Activated CD8-positive, alpha-beta memory T cell treated with anti-CD3 and anti-CD28 coated beads for 4 hours (primary cell): ENCODE measurements at regions not wholly inside any gene's neighbourhood (a gene's known extent, or its start where the extent isn't known, plus 50 kb on each side); places are given as distances from the start of the nearest gene placed in this dataset.
"Not testable (repeated sequence)": the region's sequence is repeated elsewhere in the genome, so short reads cannot be mapped to it uniquely, and the experiment has no call there.

Experiments
- DNase-seq, 2 donors: peaks; one replicate each; pipeline ENCODE4 v3.0.0-alpha.2; 2020; ENCODE audit warnings: low read depth in 2 of 2

DNA sequence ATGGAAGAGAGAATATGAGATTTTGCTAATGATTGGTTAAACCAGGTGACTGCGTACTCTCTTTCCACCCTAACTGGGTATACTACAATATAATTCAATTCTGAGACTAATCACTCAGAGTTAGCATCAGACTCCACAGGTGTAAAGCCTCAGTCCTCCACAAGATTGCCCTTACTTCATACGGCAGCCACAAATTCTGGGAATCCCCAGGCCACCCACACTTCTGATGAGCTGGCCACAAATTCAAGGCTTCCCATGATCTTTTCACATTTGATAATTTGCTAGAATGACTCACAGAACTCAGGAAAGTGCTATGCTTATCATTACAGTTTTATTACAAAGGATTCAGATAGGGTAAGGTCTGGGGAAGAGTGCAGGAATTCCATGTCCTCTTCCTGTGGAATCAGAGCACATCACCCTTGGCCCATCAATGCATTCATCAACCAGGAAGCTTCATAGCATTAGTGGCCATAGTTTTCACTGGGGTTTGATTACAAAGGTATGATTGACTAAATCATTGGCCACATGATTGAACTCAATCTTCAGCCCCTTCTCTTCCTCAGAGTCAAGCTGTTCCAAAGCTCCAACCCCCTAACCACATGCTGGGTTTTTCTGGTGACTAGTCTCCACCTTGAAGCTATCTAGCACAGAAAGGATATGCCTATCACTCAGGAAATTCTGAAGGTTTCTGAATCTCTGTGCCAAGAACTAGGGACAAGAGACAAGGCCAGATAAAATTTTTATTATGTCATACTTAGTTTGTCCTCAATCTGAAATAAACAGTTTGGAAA, 131.7 kb downstream of the HHIPL2 start:
- no peak for DNase-seq

DNA sequence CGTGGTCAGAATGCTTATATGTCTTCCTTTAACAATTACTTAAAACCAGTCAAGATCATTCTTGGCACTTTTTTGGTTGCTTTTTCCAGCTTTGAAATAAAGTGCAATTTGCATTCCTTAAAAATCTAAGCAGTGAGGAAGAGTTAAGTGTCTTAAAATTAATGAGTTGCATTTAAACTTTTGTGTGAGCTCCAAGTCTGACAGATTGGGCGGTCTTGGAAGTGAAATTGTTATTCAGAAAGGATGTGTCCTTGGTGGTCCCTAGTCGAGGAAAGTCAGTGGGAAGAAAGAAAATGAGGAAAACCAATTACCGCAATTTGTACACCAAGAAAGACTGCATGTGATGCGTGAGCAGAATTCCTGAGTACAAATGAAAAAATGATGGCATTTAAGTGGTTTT, 132.5 kb downstream of the HHIPL2 start:
- no peak for DNase-seq

DNA sequence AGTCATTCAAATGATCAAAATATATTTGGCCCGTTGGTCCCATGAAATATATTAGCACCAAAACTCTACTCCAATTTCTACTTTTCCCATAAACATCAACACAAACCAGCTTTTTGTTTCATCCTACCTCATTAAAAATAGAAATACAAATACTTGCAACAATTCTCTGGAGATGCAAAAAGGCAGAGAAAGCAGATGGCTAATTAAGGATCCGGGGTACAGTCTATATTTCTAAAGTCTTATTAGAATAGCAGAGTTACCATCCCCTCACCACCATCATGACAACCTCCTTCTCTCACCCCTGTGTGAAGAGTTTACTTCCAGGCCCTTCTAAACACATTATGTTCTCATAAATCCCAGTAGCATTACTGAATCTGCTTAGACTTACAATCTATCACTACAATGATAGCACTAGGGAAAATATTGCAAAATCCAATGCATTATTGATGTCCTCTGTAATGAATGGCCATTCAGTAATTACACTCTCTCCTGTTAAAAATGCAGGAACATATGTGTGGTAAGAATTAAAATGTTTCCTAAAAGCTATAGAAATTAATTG, 133.8 kb downstream of the HHIPL2 start:
- DNase-seq = no peak

DNA sequence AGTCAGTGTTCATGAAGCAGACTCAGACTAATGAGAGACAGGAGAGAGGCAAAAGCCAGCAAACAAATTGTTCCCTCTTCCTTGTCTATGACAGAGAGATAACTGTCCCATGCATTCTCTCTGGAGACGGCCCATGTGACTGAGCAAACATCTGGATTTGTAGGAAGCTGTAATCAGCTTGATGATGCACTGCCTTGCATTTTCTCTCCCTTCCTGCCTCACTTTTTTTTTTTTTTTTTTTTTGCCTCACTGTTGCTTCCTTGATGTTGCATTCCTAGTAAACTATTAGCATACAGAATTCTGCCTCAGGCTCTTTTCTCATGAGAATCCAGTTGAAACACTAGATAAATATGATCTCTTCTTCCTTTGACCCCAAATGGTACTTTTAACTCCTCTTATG, 134.5 kb downstream of the HHIPL2 start:
- DNase-seq = no peak

DNA sequence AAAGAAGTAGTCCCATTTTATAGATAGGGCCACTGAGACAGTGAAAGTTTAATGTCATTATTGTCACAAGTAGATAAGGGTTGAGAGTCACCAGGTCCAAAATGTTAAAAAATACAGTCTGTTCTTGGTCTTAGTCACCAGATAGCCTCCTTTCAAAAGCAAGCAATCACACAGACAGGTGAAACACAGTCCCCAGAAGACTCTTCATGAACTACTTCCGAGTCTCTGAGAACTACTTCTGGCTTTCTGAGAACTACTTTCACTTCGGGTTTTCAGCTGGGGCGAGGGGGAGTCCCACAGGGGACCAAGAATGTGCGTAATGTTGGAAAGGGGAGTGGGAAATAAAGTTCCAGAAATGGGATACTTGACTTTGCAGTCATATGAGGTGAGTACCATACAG, 143.2 kb downstream of the HHIPL2 start:
- no peak for DNase-seq

DNA sequence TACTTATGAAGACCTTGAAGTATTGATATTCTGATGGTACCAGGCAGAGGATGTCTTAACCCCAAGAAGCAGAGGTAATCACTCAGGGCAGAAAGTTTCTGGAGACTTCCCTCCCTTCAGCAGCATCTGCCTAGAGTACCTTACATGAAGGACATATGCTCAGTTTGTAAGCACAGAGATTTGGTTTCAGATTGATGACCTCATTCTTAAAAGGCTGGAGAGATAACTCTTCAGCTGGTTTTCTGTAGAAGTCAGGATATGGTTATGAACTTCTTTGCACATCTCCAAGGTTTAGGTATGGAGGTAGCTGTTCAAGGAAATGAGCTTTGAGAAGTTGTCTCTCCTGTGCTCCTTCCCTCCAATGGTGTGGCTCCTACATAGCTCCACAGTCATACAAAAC, 148.7 kb downstream of the HHIPL2 start:
- DNase-seq = no peak

DNA sequence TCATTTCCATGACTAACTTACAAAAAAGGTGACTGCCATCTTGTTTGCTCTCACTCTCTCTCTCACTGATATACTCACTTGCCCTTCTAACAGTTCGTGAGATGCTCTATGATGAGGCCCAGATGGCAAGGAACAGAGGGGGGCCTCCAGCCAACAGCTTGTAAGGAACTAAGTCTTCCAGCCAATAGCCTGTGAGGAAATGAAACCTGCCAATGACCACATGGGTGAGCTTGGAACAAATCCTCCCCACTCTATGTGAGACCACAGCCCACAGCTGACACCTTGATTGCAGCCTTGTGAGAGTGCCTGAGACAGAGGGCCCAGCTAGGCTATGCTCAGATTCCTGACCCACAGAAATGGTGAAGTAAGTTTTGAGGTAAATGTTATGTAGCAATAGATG, 153.7 kb downstream of the HHIPL2 start:
- DNase-seq = no peak

DNA sequence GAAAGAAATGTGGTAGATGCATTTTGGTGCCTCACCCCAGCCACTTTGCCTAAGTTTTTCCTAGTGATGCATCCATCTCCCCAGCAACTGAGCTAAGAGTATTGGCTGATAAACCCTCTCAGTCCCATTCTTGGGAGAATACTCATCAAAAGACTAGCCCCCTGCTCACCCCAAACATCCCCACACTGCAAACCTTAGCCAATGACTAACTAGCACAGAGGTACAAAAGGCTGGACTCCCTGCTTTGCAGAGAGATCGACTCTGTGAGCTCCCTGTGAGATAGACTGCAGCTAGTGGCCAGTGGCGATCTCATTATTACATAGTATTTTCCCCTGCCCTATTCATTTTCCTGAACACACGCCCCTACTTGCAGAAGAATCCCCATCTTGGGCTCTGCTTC, 155.3 kb downstream of the HHIPL2 start:
- DNase-seq = no peak

DNA sequence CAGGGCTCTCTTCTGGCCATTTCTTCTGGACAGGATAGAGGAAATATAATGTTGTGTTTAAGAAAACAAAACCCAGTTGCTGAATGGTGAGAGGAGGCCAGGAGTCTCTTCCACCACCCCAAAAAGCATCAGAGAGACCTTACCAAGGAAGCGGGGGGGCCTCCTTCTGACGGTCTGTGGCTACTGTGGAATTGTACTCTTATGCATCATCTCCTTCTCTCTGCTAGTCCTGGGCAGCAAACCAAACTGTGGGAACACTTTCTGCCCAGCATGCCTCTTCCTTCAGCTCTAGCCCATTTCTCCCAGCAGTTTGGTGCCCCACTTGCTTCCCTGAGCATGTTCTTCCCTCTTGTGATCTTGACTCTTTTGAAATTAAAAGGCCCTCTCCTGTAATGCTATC, 157.7 kb downstream of the HHIPL2 start:
- no peak for DNase-seq

DNA sequence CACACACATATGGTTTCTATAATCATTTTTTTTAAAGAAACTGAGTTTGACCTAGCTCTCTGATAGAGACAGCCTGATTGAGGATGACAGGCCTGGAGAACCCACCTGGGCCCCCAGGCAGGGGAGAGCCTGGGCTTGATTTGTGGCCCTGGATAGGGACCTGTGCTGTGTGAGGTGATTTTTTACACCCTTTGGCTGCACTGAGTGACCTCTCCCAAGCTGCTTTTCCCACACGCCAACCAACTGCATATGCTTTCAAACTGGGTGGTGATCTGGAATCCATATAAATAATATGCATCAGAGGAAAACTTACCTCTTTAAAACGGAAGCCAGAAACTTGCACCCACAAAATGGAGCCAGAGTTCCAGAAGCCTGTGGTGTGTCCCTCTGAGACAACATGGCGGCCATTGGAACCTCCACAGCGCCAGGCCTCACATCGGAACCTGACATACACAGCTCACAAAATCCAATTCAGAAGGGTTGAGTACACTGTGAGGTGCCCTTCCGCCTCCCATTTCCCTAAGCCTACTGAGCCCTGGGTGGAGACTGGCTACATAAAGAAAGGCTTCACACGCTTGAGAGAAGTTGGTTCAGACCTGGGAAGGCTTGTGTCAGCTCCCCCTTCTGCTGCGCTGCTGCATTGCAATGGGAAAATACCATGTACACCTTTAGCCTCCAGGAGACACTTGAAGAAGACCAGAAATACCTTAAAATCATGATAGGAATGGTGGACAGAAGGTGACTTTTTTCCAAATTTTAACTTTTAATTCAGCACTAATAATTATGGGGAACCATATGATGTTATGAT, 160.7 kb downstream of the HHIPL2 start:
- no peak for DNase-seq

DNA sequence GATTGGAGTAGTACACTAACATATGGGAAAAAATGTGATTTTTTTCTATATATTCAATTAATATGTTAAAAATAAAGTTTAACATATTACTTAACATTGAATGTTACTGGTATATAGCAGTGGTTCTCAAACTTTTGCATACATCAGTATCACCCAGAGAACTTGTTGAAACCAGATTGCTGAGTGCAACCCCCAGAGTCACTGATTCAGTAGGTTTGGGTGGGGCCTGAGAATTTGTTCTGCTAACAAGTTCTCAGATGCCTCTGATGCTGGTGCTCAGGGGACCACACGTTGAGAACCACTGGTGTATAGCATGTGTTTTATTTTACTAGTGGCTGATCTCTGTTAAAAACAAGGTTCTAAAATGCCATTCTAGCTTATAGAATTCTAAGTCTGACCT, 161.9 kb downstream of the HHIPL2 start:
- no peak for DNase-seq

DNA sequence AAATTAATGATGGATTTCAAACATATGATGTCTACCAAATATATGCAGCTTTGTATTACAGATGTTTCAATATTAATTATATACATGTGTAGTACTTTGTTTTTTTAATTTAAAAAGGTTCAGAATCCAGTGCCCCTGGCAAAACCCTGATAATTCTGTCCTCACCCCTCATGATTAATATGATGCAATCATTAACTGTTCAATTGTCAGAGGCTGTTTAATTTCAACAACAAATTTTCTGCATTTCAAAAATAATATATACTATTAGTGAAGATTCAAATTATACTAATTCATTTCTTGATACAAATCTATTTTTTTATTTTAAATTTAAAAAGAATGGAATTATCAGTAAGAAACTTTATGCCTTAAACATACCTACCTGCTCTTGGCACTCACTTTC, 162.6 kb downstream of the HHIPL2 start:
- no peak for DNase-seq

DNA sequence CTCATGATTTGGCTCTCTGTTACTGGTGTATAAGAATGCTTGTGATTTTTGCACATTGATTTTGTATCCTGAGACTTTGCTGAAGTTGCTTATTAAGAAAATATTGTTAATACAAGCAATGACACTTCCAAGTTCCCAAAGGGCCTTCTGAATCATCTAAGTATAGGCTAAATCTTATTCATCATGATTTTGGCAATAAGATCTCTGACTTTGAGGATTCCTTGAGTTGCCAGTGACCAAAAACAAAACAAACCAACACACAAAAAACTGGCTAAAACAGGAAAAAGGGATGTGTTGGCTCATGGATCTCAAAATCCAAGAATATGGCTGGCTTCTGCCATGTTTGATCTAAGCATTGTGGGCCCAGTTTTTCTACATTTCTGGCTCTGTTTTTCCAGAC, 163.4 kb downstream of the HHIPL2 start:
- no peak for DNase-seq

DNA sequence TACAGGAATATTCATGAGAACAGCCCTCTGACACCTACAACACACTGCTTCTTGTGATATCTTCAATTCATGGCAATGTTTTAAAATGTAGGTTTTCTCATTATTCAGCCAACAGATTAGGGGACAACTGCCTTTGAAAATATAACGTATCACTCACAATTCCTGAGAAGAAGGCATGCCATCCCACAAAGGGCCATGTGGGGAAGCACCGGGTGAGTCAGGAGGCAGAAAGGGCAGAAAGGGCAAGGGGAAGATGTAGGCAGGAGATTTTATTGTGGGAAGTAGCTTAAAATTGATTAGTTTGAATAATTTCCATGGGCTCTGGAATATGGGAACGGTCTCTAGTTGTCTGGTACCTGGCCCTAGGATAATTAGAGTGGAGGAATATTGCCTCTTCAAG, 165.7 kb downstream of the HHIPL2 start:
- DNase-seq = no peak

DNA sequence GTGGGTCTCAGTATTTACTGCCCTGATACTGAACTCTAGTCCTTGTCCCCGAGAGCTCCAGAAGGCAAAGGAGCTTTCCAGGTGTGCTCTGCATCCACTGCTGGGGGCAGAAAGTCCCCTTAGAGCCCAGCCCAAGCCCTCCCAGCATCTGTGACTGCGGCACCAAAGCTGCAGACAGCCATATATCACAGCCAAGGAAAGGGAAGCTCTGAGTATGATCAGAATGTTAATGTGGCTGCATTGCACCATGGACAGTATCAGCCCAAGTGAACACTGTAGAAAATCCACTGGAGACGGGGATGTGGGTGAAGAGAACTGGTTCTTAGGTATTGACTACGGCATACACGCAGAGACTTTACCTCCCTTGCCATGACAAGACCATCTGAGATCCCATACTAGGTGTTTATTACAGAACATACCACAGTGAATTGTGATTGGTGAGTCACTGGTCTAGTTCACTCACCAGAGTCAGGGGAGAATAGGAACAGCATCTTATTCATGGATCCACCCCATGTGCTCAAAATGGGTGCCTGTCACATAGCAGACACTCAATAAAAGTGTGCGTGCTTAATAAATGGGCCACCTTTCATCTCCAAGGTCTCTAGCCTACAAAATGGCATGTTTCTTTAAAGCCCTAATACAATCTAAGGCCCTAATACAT, 170.3 kb downstream of the HHIPL2 start:
- no peak for DNase-seq

DNA sequence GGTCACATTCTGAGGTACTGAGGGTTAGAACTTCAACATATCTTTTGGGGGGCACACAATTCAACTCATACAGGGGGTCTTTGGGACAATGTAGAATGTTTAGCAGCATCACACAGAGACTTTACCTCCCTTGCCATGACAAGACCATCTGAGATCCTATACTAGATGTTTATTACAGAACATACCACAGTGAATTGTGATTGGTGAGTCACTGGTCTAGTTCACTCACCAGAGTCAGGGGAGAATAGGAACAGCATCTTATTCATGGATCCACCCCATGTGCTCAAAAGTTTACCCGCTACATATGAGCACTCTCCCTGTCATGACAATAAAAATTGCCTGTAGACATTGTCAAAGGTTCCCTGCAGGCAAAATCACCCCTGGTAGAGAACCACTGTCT, 171.1 kb downstream of the HHIPL2 start:
- not testable (repeated sequence) for DNase-seq

DNA sequence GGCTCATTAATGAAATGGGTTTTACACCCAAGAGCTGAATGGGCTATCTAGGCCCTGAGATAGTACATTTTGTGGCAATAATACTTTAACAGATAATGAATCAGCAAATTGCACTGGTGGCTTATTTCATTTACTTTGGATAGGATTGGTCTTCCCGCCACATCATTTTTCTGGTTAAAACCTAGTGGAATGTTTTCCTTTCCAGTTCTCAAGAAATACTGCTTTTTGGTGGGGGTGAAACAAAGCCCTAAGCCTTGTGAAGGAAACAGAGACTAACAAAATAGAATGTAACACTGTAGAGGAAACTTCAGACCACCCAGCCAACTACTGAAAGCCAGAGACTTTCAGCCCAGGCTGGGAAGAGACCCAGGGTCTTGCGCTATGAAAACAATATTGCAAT, 172.2 kb downstream of the HHIPL2 start:
- no peak for DNase-seq

DNA sequence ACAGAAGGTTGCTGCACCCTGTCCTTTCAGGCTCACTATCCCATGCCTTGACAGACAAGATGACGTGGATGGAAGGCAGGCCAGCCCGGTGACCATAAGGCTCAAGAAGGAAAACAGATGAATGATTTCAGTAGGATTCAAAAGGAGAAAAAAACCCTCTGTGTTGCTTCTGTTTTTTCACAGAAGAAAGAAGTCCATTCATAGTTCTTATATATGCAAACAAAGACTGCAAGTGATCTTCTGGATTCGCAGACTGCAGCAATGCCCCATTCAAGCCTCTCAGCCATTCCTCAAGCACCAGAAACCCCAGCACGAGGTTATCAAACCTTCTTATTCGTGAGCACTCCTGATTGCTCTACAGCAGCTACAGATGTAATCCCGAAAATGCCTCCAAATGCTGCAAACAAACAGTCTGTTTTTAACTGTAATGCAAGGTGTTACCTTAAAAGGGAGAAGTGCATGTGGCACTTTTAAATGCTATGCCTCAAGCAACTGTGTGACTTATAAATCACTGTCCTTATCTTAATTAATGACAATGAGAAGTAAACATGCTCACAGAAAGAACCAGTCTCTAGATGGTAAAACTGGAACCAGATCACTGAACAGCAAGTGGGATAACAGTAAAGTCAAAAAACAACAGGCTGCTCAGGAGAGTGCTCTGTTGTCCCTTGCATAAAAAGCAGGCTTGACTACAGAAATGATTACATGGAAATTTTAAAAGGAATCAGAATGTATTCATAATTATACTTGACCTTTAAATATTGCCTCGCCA, 173.9 kb downstream of the HHIPL2 start:
- DNase-seq = no peak

DNA sequence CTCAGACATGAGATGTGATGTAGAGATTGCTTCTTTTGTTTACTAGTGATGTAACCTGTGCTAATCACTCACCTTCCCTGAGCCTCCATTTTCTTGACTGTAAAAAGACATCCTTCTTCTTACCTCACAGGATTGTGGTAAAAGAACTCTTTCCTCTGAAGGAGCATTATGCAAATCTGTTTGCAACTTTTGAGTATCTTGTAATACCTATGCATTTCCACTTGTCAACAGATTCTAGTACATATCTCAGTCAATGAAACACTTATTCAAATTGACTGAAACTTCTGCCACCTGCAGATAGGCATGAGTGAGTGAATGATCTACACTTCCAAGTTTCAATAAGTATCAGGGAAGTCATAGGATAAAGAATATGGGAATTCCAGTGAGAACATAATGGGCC, 174.7 kb downstream of the HHIPL2 start:
- no peak for DNase-seq

DNA sequence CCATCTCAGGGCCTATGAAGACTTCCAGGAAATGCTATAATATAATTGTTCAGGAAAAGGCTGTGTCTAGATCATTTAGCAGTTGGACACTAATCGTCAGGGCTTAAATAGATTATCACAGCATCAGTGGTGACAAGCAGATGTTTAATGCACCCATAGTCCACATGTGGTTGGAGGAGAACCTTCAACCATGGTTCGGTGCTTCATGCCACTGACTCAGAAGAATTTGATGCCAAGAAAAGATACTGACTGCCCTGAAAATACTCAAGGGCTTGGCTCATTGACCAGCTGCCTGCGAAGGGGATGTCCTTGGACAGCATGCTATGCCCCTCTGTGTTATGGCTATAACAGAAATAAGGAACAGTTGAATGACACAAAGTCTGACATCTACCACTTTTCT, 175.7 kb downstream of the HHIPL2 start:
- no peak for DNase-seq

DNA sequence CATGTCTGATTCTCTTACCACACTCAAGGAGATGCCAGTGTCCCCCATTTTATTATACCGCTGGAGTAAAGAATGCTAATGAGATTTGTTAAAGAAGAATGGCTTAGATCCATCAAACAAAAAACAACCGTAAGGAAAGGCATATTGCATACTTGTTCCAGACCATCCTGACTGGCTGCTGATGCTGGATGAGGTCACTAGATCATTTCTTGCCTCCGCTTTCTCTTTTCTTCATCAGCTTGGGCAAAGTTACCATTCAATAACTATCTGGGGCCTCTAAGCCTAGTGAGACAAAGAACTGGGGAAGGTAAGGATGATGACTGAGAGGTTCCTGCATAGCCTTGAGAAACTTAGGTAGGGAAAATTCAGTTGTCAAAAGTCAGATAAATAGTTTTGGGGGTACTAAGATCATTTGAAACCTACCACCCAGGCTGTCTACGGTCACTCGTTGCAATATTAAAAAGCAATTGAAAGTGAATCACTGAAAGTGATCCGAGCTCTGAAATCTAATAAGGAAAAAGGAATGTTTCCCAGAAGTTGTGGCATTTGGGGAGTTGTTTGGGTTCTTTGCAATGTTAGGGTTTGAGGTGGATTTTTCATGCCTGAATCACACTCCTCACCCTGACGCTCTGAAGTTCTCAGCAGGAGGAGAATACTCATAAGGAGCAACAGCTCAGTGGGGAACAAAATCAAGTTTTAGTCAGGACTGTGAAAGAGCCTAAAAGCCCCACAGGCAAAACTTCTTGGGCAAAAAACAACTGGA, 176.8 kb downstream of the HHIPL2 start:
- no peak for DNase-seq
